HFF-Myc (cell line): ENCODE measurements at regions not wholly inside any gene's neighbourhood (a gene's known extent, or its start where the extent isn't known, plus 50 kb on each side); places are given as distances from the start of the nearest gene placed in this dataset.

Experiments
- DNase-seq: peaks from one replicate; pipeline ENCODE4 v3.0.0-alpha.2; 2011; ENCODE audit warnings: low read depth; ENCODE audit errors: extremely low read depth
- H3K4me3 ChIP-seq: replicated peaks from 2 replicates; pipeline ENCODE4 v1.5.1; 2011; ENCODE audit warnings: low read depth, mild to moderate bottlenecking, control low read depth, low read length
- TF ChIP-seq, protein P1 (sequence below): IDR thresholded peaks from 2 replicates; pipeline ENCODE4 v1.5.1; 2012; ENCODE audit warnings: mild to moderate bottlenecking, low read depth, low read length, control low read depth; ENCODE audit errors: missing control alignments

DNA sequence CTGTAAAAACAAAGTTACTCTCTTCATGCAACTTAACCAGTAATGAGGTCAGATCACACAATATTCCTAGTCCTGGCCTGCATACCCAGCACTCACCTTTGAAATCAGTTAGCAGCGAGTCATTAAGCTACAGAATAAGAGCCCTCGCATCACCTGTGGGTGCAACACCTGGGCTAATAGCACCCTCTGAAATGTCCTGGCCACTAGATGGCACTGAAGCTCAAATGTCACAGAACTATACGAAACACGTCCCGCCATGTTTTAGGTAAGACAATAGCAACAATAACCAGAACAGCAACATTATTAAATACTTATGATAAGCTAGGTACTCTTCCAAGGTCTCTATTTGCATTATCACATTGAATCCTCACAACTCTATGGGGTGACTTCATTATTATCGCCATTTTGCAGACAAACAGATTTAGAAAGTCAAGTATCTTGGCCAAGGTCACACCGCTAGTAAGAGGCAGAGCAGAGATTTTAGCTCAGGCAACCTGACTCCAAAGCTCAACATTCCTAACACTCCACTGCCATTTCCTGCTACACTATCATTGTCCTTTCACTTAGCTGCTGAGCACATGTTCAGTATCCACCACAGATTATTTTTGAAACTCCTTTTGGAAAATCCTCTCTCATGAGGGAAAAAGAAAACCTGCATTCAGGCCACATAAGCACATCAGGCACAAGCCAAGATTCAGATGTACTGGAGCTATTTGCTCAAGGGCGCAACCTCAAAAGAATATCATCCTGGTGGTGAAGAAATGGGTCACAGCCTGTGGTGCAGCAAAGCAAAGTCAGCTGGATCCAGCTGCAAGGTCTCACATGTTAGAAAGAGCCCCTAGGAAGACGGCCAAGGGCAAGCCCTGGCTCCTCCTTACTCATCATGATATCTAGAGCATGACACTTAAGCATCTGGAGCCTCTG is 59.5 kb upstream of the KDR start:
- no peak for DNase-seq
- H3K4me3 ChIP-seq = no peak overlapping the region

DNA sequence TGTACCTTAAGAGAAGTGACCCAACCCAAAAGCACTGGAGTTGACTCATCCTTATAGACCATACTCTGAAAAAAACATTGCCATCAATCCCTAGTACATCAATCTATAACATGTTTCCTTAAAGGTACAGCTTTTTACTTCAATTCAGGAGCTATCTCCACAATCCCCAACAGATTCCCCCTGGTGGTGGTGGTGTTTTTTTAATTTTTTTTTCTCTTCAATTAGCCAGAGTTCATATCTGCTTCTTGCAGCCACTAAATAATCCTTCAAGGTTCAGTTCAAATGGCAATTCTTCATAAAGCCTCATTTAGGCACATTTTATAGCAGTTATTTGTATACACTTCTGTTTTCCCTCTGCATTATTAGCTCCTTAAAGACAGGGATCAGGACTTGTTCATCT is 60.7 kb upstream of the KDR start:
- no peak overlapping the region for H3K4me3 ChIP-seq
- TF ChIP-seq, protein P1, sequence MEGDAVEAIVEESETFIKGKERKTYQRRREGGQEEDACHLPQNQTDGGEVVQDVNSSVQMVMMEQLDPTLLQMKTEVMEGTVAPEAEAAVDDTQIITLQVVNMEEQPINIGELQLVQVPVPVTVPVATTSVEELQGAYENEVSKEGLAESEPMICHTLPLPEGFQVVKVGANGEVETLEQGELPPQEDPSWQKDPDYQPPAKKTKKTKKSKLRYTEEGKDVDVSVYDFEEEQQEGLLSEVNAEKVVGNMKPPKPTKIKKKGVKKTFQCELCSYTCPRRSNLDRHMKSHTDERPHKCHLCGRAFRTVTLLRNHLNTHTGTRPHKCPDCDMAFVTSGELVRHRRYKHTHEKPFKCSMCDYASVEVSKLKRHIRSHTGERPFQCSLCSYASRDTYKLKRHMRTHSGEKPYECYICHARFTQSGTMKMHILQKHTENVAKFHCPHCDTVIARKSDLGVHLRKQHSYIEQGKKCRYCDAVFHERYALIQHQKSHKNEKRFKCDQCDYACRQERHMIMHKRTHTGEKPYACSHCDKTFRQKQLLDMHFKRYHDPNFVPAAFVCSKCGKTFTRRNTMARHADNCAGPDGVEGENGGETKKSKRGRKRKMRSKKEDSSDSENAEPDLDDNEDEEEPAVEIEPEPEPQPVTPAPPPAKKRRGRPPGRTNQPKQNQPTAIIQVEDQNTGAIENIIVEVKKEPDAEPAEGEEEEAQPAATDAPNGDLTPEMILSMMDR = no peak
- DNase-seq = no peak

More for the DNA sequence above, 59.5 kb upstream of the KDR start:
- TF ChIP-seq, protein P1 = peak; percentile 32

DNA sequence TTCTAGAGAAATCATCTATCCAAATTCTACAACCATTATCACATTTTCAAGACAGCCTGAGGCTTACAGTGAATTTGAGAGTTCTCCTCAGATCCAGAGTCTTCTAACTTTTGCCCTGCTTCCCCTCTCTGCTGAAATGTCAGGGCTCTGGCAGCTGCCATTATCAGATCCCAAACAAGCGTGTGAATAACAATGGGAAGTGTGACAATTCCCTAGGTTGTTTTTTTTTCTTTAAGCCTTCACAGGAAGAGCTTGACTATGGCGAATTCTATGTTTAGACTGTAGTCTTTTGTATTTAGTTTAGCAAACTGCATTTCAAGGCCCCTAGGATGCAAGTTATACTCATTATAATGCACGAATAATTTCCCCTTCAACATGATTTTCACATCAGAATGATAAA is 61.3 kb upstream of the KDR start:
- TF ChIP-seq, protein P1 = no peak
- no peak for DNase-seq
- H3K4me3 ChIP-seq = no peak overlapping the region

DNA sequence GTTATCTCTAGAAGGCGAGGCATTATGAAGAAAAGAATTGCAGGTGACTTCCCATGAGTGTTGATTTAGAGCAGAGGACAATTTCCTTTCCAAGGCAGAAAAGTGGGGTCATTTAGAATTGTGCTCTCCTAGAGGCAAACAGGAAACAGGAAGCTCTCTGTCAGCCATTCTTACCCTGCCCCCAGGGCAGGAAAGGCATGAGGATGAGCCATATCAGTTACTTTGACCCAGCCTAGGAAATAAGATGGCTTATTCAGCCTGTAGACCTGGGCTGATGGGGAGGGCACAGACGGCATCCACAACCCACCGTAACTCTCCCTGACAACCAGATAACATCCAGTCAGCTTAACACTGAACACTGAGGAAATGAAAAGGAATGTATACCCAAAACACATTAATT is 88.8 kb upstream of the KDR start:
- TF ChIP-seq, protein P1 = no peak
- H3K4me3 ChIP-seq = no peak overlapping the region
- no peak for DNase-seq

DNA sequence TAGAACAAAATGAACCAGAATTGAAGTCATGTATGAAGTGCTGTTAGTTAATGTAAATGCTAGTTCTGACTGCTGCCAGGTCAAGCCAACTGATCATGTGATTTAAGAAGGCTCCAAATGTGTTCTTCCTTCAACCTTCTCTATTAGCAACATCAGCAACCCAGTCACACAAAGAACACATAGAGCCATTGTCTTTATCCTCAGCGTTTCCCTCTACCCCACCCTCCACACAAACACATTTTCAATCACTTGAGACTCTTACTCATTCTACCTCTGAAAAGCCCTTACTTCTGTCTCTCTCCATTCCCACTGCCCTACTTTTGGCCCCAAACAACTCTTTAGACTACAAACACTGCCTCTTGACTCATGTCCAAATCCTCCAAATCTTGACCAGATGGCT is 89.7 kb upstream of the KDR start:
- TF ChIP-seq, protein P1 = no peak
- DNase-seq = no peak

DNA sequence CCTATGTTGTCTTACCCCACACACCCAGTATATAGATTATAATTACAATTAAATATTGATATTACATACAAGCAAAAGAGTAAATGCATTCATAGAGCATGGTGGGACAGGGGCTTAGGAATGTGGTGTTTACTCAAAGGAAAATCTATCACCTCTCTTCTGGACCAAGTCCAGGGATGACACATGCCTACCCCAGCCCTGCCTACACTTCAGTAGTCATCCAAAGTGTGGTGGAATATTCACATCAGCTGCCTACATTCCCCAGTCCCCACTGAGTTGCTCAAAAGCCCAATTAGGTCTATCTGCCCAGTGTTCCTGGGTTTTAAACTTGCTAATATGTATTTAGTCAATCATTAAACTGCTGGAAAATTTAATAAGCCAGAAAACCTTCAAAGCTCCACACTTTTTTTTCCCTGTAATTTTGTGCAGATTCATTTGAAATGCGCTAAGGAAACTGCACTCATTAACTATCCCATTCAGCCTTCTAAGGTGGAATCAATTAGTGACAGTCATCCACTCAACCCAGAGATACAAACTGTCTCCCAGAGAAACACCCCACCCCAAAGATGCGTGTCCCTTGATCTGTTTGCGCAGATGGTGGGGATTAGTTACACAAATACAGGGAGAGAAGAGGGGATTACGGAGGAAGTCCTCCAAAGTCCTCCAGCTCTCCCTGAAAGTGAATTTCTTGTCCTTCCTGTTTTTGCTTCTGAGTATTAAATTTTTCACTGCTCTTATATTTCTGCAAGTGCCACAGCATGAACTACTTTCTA is 91.7 kb upstream of the KDR start:
- TF ChIP-seq, protein P1 = no peak
- H3K4me3 ChIP-seq = no peak overlapping the region
- no peak for DNase-seq

More for the DNA sequence above, 89.7 kb upstream of the KDR start:
- H3K4me3 ChIP-seq = no peak overlapping the region
